ENCODE measurements at regions not wholly inside any gene's neighbourhood (a gene's known extent, or its start where the extent isn't known, plus 50 kb on each side); places are given as distances from the start of the nearest gene placed in this dataset.
"Not testable (repeated sequence)": the region's sequence is repeated elsewhere in the genome, so short reads cannot be mapped to it uniquely, and the experiment has no call there.

DNA sequence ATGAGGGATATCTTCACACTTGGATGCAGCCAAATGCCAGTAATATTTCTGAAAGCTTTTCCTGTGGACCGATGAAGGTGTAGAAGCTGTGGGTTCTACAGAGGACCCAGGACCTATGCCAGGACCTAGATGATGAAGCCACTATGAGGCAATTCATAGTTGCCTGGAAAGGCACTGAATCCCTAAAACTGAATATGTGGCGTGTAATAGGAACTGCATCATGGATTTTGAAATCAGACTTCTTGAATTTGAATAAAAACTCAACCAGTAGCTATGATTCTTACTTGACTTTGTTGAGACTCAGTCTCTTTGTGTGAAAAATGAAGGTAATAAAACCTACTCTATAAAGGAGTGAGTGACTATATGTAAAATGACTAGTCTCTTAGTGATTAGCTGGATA lies 89.9 kb upstream of the SGK1 start:
- no peak overlapping the region for H3K27ac Mint-ChIP-seq
- H3K9me3 Mint-ChIP-seq, result peaks cover 0 to 4% (median 0%) of the 10 kb centered on the region in 6 donors
- H3K27me3 Mint-ChIP-seq (ENCODE audit: low read depth in 3 of 3), result peaks cover 2 to 5% (median 3%) of the 10 kb centered on the region in 3 donors
- no peak for DNase-seq
- H3K4me1 Mint-ChIP-seq, result peaks cover 0 to 11% of the 10 kb centered on the region in 2 donors
- no peak overlapping the region for H3K4me3 Mint-ChIP-seq
- no peaks in the 10 kb centered on the region for H3K36me3 Mint-ChIP-seq

DNA sequence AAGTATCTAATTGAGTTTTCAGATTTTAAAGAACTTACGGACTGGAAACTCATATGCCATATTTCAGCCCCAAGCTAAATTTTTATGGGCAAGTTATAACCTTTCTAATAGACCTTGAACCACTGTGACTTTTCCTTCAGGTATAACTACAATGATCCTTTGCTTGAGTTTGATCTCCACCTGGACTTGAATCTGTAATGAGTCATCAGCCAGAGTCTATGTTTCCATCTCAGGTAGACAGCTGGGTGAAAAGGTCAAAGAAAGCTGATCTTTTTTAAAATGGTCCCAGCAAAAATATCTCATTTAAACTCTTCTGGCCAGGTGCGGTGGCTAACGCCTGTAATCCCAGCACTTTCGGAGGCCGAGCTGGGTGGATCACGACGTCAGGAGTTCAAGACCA lies 88.4 kb upstream of the SGK1 start:
- no peaks in the 10 kb centered on the region for H3K36me3 Mint-ChIP-seq
- H3K4me3 Mint-ChIP-seq, result no peak overlapping the region
- DNase-seq, result no peak
- H3K9me3 Mint-ChIP-seq, result no peaks in the 10 kb centered on the region
- no peak overlapping the region for H3K27ac Mint-ChIP-seq
- peaks cover 0 to 3% of the 10 kb centered on the region in 2 donors for H3K4me1 Mint-ChIP-seq
- peaks cover 2 to 3% (median 2%) of the 10 kb centered on the region in 3 donors for H3K27me3 Mint-ChIP-seq (ENCODE audit: low read depth in 3 of 3)

DNA sequence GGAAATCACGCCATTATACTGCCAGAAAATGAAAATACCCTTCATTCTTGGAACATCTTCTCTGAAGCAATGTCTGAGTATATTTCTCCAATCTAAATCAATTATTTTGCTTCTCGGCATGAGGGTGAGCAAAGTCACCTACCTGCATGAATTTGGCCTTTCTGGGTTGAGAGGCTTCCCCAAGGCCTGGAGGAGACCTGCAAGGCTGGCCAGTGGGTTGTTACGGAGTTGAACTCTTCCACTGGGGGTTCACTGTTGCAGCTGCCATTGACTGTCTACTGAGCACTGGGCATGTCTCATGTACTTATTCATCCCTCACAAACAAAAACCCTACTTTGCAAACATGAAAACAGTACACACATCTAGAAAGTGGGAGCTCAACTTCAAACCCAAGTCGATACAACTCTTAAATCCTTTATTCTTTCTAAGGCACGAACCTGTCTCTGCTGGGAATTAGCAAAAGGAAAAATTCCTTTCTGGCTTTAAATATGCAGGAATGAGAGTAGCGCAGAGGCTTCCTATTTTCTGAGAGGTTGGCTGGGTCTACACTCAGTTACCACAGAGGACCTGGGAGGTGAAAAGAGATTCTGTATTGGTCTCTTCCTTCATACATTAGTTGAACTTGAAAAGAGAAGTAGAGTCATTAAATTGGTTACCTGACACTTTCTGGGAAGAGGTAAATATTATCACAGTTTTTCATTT lies 87.6 kb upstream of the SGK1 start:
- H3K4me3 Mint-ChIP-seq, result no peak overlapping the region
- DNase-seq, result no peak
- peaks cover 2 to 3% (median 2%) of the 10 kb centered on the region in 3 donors for H3K27me3 Mint-ChIP-seq (ENCODE audit: low read depth in 3 of 3)
- no peaks in the 10 kb centered on the region for H3K36me3 Mint-ChIP-seq
- H3K4me1 Mint-ChIP-seq, result no peaks in the 10 kb centered on the region
- H3K27ac Mint-ChIP-seq, result no peak overlapping the region
- no peaks in the 10 kb centered on the region for H3K9me3 Mint-ChIP-seq

DNA sequence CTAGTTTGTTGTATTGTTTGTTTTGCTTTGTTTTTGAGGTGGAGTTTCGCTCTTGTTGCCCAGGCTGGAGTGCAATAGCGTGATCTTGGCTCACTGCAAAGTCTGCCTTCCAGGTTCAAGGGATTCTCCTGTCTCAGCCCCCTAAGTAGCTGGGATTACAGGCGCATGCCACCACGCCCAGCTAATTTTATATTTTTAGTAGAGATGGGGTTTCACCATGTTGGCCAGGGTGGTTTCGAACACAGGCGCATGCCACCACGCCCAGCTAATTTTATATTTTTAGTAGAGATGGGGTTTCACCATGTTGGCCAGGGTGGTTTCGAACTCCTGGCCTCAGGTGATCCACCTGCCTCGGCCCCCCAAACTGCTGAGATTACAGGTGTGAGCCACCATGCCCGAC lies 85.4 kb upstream of the SGK1 start:
- H3K9me3 Mint-ChIP-seq; H3K36me3 Mint-ChIP-seq; H3K27me3 Mint-ChIP-seq (ENCODE audit: low read depth in 3 of 3); H3K4me1 Mint-ChIP-seq; H3K4me3 Mint-ChIP-seq; DNase-seq; H3K27ac Mint-ChIP-seq: not testable (repeated sequence)

DNA sequence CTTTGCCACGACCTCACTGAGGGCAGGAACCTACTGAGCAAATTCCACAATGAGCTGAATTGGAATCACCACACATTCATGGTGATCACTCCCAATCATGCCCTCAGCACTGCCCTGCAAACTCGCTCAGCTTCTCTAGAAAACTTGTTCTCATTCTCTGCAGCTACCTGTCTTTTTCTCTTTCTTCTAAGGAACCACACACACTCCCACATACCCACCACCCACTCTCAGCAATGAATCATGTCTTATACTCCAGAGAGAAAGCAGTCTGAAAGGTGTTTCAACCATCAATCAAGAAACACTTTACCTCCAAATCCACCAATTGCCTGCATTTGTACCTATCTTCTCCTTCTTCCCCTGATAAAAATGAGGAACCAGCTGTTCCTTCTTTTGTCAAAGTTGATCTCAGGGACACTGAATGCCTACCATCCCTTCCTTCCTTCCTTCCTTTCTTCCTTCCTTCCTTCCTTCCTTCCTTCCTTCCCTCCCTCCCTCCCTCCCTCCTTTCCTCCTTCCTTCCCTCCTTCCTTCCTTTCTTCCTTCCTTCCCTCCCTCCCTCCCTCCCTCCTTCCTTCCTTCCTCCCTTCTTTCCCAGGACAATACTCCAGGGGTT lies 84.6 kb upstream of the SGK1 start:
- Mint-ChIP-seq H3K36me3 (no peaks in the 10 kb centered on the region), H3K4me3 (no peak overlapping the region), H3K27ac (no peak overlapping the region), H3K9me3 (no peaks in the 10 kb centered on the region), H3K4me1 (no peaks in the 10 kb centered on the region), H3K27me3 (ENCODE audit: low read depth in 3 of 3) (peaks cover 2 to 3% (median 3%) of the 10 kb centered on the region in 3 donors)
- DNase-seq, result no peak

DNA sequence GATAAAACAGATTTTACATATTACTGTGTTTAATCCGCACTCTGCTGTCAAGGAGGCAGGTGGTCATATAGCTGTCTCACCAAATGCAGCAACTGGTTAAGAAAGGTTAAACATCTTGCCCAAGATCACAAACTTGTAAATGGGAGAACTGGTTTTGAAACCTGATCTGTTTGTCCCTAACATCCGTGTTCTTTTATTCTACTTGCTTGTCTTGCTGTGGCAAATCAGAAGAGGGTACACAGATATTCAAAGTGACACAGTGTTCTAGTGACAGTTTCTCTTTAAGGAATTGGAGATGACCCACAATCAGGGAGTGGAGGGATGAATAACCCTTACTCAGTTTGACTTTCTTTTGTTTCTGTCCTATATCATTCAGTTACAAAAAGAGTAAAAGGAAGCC lies 83.0 kb upstream of the SGK1 start:
- Mint-ChIP-seq H3K4me1 (no peaks in the 10 kb centered on the region), H3K27ac (no peak overlapping the region), H3K4me3 (no peak overlapping the region), H3K27me3 (ENCODE audit: low read depth in 3 of 3) (peaks cover 2 to 7% (median 6%) of the 10 kb centered on the region in 3 donors), H3K9me3 (no peaks in the 10 kb centered on the region), H3K36me3 (no peaks in the 10 kb centered on the region)
- DNase-seq, result no peak

DNA sequence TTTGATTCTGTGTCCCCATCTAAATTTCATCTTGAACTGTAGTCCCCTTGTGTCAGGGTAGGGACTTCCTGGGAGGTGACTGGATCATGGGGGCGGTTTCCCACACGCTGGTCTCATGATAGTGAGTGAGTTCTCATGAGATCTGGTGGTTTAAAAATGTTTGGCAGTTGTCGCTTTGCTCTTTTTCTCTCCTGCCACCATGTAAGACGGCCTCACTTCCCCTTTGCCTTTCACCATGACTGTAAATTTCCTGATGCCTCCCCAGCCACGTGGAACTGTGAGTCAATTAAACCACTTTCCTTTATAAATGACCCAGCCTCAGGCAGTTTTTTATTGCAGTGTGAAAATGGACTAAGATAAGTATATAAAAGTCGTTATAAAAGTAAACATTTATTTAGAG lies 80.5 kb upstream of the SGK1 start:
- H3K27ac Mint-ChIP-seq, result no peak overlapping the region
- H3K4me1 Mint-ChIP-seq, result no peaks in the 10 kb centered on the region
- no peak for DNase-seq
- peaks cover 2 to 6% (median 5%) of the 10 kb centered on the region in 3 donors for H3K27me3 Mint-ChIP-seq (ENCODE audit: low read depth in 3 of 3)
- no peaks in the 10 kb centered on the region for H3K36me3 Mint-ChIP-seq
- no peaks in the 10 kb centered on the region for H3K9me3 Mint-ChIP-seq
- H3K4me3 Mint-ChIP-seq, result no peak overlapping the region

DNA sequence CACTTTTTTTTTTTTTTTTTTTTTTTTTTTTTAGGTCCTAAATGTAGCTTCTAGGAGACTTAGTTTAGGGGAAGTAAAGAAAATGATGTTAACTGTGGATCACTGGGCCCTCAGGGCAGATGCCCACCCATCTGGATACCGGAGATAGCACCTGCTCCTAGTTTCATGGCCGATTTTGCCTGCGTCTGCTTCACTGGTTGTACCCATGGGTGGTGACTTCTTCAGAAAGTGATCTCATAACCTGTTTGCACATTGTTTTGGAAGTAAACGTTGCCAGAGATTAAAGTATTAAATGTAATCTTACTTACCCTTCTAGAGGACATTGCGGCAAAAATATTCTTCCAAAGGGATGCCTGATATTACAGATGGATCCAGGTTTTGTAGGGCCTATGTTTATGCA lies 79.8 kb upstream of the SGK1 start:
- Mint-ChIP-seq H3K27ac (no peak overlapping the region), H3K36me3 (no peaks in the 10 kb centered on the region), H3K4me1 (no peaks in the 10 kb centered on the region), H3K9me3 (no peaks in the 10 kb centered on the region), H3K4me3 (no peak overlapping the region), H3K27me3 (ENCODE audit: low read depth in 3 of 3) (peaks cover 2 to 6% (median 5%) of the 10 kb centered on the region in 3 donors)
- no peak for DNase-seq

DNA sequence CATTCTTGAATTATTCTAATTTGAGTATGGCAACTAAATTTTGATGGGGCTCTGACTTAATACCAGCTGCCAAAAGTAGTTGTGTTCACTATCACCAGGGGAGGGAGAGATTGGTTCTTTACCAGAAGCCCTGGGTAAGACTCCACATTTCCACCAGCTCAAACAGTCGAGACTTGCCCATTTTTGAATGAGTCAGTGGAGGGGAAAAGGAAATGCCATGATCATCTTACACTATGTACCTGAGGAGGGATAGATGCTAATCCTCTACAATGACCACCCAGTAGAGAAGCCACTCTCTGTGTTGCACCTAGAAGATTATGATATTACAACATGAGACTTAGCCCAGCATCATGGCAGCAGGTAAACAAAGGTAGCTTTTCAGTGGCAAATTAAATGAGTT lies 77.0 kb upstream of the SGK1 start:
- Mint-ChIP-seq H3K36me3 (no peaks in the 10 kb centered on the region), H3K4me1 (no peaks in the 10 kb centered on the region), H3K4me3 (no peak overlapping the region), H3K27ac (no peak overlapping the region), H3K9me3 (no peaks in the 10 kb centered on the region), H3K27me3 (ENCODE audit: low read depth in 3 of 3) (peaks cover 3 to 6% (median 5%) of the 10 kb centered on the region in 3 donors)
- DNase-seq, result no peak

DNA sequence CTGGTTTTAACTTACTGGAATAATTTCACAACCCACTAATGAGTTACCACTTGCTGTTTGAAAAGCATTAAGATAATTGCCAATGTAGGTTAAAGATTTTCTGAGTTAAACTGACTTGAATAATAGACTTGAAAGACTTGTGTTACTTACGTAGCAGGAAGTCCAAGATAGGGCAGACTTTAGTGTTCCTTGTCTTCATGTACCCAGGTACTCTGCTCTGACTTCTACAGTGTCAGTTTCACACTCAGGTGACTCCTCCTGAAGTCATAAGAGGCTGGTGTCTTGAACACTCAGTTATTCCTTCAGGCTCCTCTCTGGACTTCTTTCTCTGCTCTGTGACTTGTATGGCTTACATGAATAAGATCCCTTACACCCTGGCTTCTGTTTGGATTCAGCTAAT lies 76.3 kb upstream of the SGK1 start:
- no peak for DNase-seq
- H3K4me3 Mint-ChIP-seq, result no peak overlapping the region
- no peaks in the 10 kb centered on the region for H3K36me3 Mint-ChIP-seq
- no peaks in the 10 kb centered on the region for H3K9me3 Mint-ChIP-seq
- H3K27ac Mint-ChIP-seq, result no peak overlapping the region
- no peaks in the 10 kb centered on the region for H3K4me1 Mint-ChIP-seq
- H3K27me3 Mint-ChIP-seq (ENCODE audit: low read depth in 3 of 3), result peaks cover 2 to 6% (median 5%) of the 10 kb centered on the region in 3 donors

DNA sequence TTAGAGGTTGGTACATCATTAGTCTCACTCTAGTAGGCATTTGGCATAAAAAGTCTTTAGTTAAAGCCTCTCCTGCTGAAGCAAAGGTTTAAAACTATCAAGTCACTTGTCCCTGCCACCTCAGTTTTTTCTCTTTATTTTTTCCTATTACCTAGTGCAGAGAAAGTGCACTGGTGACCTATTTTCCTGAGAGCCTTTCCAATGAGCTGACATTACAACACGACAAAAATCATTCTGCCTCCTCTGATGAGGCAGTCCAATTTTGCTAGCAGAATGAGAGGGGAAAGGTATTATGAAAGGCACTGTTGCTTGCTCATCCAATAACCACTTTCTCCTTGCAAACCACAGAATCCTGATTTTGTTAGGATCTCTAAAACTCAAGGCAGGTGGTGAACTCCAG lies 73.3 kb upstream of the SGK1 start:
- no peaks in the 10 kb centered on the region for H3K36me3 Mint-ChIP-seq
- H3K27ac Mint-ChIP-seq, result no peak overlapping the region
- peaks cover 0 to 4% (median 2%) of the 10 kb centered on the region in 3 donors for H3K27me3 Mint-ChIP-seq (ENCODE audit: low read depth in 3 of 3)
- DNase-seq, result no peak
- no peaks in the 10 kb centered on the region for H3K4me1 Mint-ChIP-seq
- no peaks in the 10 kb centered on the region for H3K9me3 Mint-ChIP-seq
- no peak overlapping the region for H3K4me3 Mint-ChIP-seq

DNA sequence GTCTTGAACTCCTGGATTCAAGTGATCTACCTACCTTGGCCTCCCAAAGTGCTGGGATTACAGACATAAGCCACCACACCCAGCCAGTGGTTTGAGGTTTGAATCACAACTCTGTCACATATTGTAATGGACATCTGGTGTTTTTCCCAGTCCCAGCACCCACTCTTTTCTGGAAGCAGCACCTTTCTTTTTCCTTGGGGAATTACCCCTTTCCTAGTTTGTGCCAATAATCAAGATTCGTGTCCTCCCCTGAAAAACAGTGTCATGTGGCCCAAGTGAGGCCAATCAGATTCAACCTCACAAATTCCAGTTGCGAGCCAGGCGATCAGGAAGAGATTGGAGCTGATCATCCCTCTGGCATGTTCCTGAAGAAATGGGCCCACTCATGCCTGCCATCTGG lies 71.7 kb upstream of the SGK1 start:
- Mint-ChIP-seq H3K4me3 (no peak overlapping the region), H3K9me3 (no peaks in the 10 kb centered on the region), H3K27me3 (ENCODE audit: low read depth in 3 of 3) (peaks cover 0 to 2% (median 2%) of the 10 kb centered on the region in 3 donors), H3K36me3 (no peaks in the 10 kb centered on the region), H3K4me1 (no peaks in the 10 kb centered on the region), H3K27ac (no peak overlapping the region)
- DNase-seq, result no peak

DNA sequence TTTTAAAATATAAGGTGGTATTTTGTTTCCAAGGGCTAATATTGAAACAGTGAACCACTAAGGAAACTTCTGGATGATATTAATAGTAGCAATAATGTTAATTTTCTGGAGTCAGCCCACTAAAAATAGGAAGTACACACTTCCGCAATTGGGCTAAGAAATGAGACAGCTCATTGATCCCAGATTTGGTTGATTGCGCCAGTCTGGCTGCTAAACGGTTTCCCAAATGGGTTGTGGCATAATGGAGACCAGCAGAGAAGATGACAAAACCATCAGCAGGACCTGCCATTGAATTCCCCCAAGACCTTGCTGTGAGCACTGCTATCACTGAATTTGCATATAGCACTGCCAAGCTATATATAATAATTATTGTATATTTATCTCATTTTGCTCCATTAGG lies 71.2 kb upstream of the SGK1 start:
- no peak for DNase-seq
- H3K36me3 Mint-ChIP-seq, result no peaks in the 10 kb centered on the region
- no peaks in the 10 kb centered on the region for H3K9me3 Mint-ChIP-seq
- H3K4me3 Mint-ChIP-seq, result no peak overlapping the region
- no peak overlapping the region for H3K27ac Mint-ChIP-seq
- no peaks in the 10 kb centered on the region for H3K4me1 Mint-ChIP-seq
- H3K27me3 Mint-ChIP-seq (ENCODE audit: low read depth in 3 of 3), result peaks cover 0 to 2% (median 2%) of the 10 kb centered on the region in 3 donors

DNA sequence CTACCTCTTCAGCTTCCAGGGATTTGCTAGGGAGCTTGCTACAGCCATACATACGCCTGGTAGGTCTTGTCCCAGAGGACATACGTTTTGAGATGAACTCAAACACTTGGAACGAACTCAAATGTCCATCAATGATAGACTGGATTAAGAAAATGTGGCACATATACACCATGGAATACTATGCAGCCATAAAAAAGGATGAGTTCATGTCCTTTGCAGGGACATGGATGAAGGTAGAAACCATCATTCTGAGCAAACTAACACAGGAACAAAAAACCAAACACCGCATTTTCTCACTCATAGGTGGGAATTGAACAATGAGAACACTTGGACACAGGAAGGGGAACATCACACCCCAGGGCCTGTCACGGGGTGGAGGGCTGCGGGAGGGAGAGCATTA lies 68.6 kb upstream of the SGK1 start:
- H3K36me3 Mint-ChIP-seq, result not testable (repeated sequence)

DNA sequence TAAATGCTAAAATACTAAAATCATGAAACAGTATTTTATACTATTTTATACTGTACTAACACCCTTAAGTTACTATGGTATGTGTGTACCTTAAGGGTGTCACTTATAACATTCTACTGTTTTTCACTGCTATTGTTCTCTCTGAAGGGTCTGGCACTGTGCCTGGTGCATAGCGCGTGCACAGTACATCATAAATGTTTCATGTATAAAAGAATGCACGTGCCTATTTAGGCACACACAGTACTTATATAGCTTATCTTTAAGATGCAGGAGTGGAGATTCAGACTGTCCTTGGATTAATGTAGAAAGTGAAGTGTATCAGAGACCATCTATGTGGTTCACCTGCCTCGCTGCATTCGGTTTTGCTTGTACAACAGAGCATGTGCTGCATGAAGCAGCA lies 64.0 kb upstream of the SGK1 start:
- Mint-ChIP-seq H3K27ac (no peak overlapping the region), H3K4me3 (no peak overlapping the region), H3K27me3 (ENCODE audit: low read depth in 3 of 3) (peaks cover 0 to 4% (median 0%) of the 10 kb centered on the region in 3 donors), H3K9me3 (no peaks in the 10 kb centered on the region), H3K36me3 (no peaks in the 10 kb centered on the region), H3K4me1 (no peaks in the 10 kb centered on the region)
- no peak for DNase-seq

More for the DNA sequence above, 68.6 kb upstream of the SGK1 start:
- not testable (repeated sequence) for H3K27me3 Mint-ChIP-seq (ENCODE audit: low read depth in 3 of 3); H3K27ac Mint-ChIP-seq; H3K9me3 Mint-ChIP-seq; H3K4me1 Mint-ChIP-seq; DNase-seq; H3K4me3 Mint-ChIP-seq
